Daoy (cell line): ENCODE measurements at regions not wholly inside any gene's neighbourhood (a gene's known extent, or its start where the extent isn't known, plus 50 kb on each side); places are given as distances from the start of the nearest gene placed in this dataset.

Source experiments
- DNase-seq: peaks from one replicate; pipeline ENCODE4 v3.0.0-alpha.2; 2015; ENCODE audit warnings: low read depth

DNA sequence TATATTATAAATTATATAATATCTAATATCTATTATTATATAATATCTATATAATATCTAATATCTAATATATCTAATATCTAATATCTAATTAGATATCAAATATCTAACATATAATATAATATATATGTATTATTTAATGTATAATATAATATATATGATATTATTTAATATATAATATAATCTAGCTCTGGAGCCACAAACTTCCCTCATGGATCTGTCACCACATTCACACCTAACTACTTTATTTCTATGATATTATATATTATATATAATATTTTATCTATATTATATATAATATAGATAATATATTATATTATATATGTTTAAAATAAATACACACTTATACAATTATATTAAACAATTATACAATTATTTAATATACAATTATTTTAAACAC lies 667.5 kb downstream of the KCTD8 start:
- DNase-seq: no peak

DNA sequence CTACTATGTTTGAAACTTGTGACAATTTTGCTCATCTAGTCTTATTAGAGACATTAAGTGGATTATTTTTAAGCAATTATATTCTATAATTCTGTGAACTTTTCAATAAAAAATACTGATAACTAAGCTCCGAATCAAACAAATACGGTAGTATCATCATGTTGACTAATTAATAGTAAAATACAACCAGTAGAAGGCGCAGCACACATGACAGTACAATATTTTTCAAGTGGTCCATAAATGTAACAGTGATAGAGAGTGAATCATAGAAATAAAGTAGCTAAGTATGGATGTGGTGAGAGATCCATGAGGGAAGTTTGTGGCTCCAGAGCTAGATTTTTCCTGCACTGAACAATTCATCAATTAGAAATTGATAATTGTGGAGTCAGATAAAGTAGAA lies 666.2 kb downstream of the KCTD8 start:
- DNase-seq: no peak

DNA sequence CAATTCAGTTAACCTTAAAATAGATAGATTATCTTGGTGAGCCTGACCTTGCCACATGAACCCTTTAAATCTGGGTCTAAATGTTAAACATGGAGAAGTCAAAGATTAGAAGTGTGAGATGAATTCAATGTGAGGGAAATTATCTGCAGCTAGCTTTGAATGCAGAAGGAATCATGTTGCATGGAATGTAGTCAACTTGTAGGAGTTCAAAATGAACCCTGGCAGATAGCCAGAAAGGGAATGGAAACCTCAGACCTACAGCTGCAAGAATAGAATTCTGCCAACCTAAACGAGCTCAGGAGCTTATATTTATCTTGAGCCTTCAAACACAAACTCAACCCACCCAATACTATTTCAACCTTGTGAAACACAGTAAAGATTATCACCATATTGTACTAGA lies 632.5 kb downstream of the KCTD8 start:
- DNase-seq: no peak

DNA sequence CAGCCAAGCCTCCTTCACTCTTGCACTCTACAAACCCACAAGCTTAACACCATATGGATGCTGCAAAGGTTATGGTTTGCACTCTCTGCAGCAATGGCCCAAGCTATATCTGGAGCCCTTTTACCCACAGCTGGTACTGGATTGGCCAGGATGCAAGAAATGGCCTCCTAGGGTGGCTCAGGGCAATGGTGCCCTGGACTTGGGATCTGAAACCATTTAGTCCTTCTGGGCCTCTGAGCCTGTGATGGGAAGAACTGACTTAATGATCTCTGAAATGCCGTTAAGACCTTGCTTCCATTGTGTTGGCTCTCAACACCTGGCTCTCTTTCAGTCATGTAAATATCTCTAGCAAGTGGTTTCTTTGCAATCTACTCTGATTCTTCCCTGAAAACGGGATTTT lies 626.0 kb downstream of the KCTD8 start:
- DNase-seq: no peak

DNA sequence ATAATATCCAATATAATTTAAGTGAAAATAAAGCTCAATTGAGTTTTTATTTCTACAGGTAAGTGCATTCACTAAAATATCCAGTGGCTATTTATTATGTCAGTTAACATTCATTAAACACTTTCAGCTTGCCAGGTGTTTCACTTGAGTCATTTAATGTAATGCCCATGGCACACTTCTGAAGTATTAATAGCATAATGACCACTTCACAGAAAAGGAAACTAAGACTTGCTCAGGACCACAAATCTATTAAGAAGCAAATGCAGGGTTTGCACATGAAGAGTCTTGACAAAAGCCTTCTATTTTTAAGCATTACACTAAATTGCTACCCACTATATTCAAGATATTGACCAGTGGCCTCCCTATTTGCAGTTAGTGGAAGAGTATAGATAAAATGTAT lies 612.7 kb downstream of the KCTD8 start:
- no peak for DNase-seq

DNA sequence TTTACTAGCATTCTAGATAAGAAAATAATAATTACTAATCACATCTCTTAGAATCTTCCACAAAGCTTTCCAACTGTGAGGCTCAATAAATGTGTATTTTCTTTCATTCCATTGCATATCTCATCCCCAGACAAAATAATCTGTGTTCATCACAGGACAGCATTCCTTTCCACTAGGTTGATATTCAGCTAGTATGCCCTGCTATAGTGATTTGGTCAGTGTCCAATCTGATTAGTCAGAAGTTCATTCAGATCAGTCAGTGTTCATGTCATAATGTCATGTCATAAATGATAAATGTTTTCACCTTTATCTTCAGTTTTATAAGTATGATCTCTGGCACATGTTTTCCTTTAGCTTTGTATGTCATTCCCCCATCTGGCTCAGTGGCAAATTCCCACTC lies 611.4 kb downstream of the KCTD8 start:
- no peak for DNase-seq

DNA sequence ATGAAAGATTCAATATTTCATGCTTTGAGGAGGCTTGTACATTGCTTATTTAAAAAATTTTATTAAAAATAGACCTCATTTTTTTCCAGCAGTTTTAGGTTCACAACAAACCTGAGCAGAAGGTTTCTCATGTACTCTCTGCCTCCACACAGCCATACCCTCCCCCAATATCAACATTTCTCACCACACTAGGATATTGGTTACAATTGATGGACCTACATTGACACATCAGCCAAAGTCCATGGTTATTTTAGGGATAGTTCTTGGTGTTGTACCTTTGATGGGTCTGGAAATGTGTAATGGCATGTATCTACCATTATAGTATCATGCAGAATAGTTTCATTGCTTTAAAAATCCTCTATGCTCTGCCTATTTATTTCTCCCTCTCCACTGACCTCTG lies 611.0 kb downstream of the KCTD8 start:
- DNase-seq: no peak

DNA sequence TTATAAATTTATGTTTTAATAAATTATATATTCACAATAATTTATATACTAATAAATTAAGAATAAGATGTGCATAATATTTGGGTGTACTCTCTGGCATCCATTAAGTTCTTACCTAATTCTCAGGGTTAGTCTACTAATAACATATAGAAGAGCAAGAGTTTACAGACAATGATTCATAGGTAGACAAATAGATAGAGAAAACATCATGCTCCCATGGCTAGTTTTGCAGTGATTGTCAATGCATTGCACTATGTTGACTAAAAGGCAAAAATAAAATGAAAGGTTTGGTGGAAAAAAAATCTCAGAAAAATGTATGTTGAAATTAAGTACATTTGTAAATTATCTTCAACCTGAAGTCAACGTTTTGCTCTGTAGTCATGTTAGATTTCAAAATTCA lies 606.0 kb downstream of the KCTD8 start:
- DNase-seq: no peak

DNA sequence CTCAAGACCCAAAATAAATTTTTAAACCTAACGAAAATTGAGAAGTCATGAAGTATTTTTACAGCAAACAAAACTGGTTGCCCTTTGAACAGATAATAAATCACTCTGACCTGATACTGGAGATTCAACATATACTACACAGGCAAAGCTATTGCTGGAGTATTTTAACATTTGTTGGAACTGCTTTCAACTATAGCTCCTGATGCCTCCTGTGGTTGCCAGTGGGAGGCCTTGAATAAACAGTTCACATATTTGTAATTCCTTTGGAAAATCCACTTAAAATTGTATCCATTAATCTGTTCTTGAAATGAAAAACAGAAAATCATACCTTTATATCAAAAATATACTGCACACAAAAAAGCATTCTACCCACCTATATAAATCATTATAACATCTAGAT lies 605.1 kb downstream of the KCTD8 start:
- no peak for DNase-seq

DNA sequence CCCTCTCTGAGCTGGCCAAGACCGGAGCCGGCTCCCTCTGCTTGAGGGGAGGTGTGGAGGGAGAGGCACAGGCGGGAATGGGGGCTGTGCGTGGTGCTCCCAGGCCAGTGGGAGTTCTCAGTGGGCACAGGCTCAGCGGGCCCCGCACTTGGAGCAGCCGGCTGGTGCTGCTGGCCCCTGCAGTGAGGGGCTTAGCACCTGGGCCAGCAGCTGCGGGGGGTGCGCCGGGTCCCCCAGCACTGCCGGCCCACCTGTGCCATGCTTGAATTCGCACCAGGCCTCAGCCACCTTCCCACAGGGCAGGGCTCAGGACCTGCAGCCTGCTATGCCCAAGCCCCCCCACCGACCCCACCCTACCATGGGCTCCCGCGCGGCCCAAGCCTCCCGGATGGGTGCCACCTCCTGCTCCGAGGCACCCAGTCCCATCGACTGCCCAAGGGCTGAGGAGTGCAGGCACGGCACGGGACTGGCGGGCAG lies 602.5 kb downstream of the KCTD8 start:
- no peak for DNase-seq

DNA sequence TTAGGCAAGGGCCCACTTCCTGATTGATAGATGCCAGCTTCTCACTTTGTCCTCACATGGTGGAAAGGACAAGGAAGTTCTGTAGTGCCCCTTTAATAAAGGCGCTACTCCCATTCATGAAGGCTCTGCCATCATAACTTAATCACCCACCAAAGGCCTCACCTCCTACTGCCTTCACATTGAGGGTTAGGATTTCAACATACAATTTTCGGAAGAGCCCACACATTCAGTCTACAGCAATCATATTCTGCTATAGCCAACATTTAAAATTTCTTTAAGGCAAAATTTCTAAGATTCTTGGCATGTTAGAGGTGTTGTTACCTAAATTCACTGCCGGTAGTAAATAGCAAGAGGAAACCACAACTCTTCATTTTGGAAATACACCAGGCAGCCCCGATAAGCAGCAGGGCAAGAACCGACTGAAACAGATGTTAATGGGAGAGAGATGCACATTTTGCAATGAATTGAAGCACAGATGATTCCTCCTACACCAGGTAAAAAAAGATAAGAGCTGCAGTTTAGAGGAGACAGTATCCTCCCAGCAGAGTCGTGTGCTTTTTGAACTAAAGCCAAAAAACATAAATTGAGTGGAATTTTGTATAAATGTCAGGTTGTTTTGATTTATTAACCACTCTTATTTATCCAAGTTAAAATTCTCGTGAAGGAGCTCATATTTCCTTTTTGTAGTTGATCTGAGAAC lies 594.9 kb downstream of the KCTD8 start:
- no peak for DNase-seq

DNA sequence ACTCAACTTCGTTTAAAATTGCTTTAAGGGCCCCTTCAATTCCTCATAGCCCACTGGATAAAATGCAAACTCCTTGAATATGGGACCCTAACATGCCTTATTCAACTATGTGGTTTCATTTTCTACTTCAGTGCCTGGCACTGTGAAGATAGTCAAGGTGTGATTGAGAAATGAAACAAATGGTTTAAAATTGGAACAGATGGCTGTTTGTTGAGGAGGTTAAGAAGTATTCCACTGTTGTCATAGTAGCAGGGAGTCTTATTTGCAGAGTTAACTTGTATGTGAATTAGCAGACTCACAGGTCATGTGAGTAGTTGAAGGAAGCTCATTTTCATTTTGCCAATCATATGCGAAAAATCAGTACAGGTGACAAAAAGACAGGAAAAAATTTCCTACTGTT lies 593.3 kb downstream of the KCTD8 start:
- DNase-seq: no peak

DNA sequence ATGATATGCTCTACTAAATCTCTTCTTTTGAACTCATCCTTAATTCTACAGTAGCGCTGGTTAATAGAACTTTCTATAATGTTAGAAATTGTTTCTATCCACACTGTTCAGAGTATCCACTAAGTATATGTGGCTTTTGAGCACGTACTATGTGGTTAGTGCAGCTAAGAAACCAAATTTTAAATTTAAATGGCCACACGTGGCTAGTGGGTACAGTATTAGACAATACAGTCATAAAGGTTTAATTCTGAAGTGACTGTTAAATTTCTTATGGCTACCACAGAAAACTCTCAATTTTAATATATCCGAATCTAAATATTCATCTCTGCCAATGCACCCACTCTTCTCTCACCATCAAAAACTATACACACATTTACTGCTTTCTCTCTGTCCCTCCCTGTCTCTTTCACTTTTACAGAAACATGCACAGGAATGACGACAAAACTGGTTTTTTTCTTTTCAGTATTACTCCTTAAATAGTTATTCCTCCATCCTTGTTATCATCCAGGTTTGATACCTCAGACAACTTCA lies 583.9 kb downstream of the KCTD8 start:
- no peak for DNase-seq

DNA sequence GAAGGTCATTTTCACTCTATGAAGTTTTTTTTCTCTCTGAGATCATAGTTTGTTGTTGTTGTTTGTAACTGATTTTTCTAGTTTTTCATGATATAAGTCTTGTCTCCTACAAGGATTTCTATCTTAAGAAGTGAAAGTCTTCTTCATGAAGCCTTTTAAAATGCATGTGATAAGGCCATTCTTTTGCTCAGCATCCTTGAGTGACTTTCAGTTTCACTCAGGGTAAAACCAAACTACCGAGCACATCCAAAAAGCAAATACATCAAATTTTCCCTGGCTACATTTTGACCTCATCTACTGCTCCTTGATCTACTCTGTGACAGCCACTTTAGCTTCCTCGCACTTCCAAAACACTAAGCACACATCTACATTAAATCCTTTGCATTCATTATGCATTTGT lies 580.7 kb downstream of the KCTD8 start:
- no peak for DNase-seq

DNA sequence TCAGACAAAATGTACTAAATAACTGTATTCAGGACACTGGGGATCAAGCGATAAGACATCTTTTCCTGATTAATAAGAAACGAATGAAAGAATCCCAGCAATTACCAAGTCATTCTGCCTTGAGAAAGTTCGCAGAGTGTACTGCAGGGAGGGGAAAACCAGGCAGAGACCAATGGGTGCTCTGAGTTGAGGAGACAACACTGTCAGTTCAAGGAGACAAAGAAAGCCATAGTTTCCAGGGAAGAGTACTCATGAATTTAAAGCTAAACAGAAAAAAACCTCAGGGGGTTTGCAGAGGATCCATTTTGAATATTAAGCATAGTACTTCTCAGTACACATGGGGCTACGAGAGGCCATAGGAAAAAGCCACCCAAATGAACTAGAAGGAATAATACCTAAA lies 573.0 kb downstream of the KCTD8 start:
- DNase-seq: no peak

DNA sequence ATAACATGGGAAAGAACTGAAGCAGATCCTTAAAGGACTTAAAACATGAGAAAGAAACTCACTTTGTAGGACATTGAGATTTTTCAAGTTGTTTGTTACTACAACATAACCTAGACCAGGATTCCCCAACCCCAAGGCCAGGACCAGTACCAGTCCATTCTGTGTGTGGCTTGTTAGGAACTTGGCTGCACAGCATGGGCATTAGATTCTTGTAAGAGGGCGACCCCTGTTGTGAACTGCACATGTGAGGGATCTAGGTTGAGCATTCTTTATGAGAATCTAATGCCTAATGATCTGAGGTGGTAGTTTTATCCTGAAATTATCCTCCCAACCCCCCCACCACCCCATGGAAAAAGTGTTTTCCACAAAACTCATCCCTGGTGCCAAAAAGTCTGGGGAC lies 566.1 kb downstream of the KCTD8 start:
- no peak for DNase-seq

DNA sequence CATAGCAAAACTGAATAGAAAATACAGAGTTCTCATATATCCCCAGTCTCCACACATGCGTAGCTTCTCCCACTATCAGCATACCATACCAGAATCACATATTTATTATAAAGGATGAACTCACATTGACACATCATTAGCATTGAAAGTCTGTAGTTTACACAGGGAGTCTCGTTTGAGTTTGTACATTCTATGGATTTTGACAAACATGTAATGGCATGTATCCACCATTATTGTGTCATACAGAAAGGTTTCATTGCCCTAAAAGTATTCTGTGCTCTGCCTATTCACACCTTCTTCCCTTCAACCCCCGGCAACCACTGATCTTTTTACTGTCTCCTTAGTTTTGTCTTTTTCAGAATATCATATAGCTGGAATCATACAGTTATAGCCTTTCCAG lies 562.4 kb downstream of the KCTD8 start:
- no peak for DNase-seq

DNA sequence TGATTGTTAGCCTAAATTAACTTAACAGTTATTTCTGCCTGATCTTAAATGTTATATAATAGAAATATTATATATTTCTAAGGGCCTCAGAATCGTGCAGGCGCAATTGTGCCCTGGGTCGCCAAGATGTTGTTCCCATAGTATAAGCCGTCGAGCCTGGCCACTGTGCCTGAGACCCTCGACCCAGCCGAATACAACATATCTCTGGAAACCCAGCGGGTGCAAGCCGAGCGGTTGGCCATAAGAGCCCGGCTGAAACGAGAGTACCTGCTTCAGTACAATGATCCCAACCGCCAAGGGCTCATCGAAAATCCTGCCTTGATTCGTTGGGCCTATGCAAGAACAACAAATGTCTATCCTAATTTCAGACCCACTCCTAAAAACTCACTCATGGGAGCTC lies 549.8 kb downstream of the KCTD8 start:
- no peak for DNase-seq

DNA sequence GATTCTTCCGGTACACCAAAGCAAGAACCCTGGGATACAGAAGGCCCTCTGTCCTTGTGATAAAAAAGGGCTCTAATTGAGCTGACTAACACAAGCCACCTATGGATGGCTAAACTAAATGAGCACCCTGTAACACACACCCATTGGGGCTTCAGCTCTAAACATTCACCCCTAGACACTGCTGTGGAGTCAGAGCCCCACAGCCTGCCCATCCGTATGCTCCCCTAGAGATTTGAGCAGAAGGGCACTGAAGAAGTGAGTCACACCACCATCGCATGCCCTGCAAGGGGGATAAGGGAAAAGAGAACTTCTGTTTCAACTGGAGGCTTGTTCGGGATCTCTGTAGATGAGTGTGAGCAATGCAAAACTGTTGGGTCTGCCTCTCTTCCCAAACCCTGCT lies 545.2 kb downstream of the KCTD8 start:
- DNase-seq: no peak

DNA sequence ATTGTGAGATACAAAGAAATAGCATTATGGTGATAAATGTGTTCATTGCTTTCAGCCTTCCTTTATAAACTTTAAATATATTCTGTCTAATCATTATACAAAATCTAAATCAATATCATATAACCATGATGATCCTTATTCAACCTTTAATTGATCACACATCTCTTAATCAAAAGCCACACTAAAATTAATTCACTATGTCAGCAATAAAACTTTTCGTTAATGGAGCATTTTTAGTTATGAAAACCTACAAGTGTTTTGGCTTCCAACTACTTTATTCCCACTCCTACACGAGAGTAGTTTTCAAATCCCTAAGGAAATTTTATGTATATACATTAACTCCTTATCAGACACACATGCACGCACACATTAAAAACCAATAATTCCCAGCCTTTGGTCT lies 530.2 kb downstream of the KCTD8 start:
- DNase-seq: no peak

DNA sequence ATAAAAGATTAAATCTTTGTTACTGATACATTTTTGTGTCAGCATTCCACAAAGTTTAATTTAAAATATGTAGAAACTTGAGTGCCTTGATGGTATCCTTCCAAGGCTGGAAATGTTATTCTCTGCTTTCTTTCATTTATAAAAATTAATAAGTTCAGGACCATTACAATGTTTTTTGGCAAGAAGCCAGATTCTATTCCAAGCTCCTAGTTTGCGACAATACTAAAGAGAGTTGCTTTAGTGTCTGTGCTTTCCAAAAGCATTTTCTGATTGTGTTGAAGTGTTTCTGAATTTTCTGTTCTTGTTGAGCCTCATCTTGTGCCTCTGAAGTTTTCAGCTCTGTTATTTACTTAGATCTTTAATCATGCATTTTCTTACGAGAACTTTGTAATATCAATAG lies 516.2 kb downstream of the KCTD8 start:
- DNase-seq: no peak

DNA sequence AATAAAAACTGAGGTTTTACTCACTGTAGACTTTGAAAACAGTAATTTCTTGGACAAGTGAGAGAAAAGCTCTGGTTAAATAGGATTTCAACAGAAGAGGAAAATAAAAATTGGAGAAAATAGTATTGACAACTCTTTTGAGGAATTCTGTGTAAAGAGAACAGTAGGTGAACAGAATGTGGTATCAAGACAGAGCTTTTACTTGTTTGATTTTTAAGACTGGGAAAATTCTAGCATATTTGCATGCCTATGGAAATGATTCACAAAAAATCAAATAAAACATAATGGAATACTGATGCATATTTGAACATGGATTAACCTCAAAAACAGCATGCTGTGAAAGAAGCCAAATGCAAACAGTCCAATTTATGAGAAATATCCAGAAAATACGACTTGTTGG lies 504.6 kb downstream of the KCTD8 start:
- DNase-seq: no peak

DNA sequence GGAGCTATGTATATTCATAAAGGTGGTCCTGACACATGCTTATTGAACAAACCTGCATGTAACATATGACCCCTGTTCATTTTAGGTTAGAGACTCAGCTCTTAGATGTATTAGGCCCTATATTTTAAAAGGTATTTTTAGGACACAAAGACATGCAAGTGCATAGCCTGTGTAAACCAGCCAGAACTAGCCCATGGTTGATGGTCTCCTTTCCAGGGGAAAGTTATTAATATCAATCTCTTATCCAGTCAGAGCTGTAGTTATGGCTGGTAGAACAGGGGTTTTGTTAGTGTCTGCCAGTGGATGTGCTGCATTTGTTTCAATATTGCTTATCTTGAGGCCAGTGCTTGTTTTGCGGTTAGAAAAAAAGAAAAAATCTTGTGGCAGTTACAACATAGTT lies 488.6 kb downstream of the KCTD8 start:
- DNase-seq: no peak

DNA sequence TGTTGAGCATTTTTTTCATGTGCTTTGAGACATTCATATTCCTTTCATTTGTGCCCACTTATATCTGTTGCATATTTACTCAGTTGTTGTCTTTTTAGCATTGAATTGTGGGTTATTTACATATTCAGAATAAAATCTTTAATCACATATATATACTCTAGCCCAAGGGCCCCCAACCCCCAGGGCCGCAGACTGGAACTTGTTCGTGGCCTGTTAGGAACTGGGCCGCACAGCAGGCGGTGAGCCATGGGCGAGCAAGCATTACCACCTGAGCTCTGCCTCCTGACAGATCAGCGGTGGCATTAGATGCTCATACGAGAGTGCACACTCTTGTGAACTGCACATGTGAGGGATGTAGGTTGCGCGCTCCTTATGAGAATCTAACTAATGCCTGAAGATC lies 480.6 kb downstream of the KCTD8 start:
- no peak for DNase-seq
